ENCODE measurements at regions not wholly inside any gene's neighbourhood (a gene's known extent, or its start where the extent isn't known, plus 50 kb on each side); places are given as distances from the start of the nearest gene placed in this dataset.

- H3K4me3 ChIP-seq (replicated peaks in 1 of 3) = no peak overlapping the region
- H3K4me1 ChIP-seq = no peaks in the 10 kb centered on the region
- no peak overlapping the region for H3K27ac ChIP-seq
- DNase-seq = no peak
- intact Hi-C loops (cut with DNase I) = no loop called here
- TF ChIP-seq, protein P1, sequence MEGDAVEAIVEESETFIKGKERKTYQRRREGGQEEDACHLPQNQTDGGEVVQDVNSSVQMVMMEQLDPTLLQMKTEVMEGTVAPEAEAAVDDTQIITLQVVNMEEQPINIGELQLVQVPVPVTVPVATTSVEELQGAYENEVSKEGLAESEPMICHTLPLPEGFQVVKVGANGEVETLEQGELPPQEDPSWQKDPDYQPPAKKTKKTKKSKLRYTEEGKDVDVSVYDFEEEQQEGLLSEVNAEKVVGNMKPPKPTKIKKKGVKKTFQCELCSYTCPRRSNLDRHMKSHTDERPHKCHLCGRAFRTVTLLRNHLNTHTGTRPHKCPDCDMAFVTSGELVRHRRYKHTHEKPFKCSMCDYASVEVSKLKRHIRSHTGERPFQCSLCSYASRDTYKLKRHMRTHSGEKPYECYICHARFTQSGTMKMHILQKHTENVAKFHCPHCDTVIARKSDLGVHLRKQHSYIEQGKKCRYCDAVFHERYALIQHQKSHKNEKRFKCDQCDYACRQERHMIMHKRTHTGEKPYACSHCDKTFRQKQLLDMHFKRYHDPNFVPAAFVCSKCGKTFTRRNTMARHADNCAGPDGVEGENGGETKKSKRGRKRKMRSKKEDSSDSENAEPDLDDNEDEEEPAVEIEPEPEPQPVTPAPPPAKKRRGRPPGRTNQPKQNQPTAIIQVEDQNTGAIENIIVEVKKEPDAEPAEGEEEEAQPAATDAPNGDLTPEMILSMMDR (IDR thresholded peaks at IDR 0.05) = no peak
- no peak for TF ChIP-seq POLR2A (IDR thresholded peaks at IDR 0.05)
- no peaks in the 10 kb centered on the region for H3K27me3 ChIP-seq
- H3K9me3 ChIP-seq = no peaks in the 10 kb centered on the region
- 43 to 54% methylated on average over 3 of the region's 3 CpGs for WGBS, 2 donors
- H3K36me3 ChIP-seq = no peaks in the 10 kb centered on the region
These were observed 680.9 kb upstream of the TBX3 start for GRCh38 chr12:115364921-115365320.

- intact Hi-C loops (cut with DNase I) = no loop called here
- Histone ChIP-seq H3K4me3 (replicated peaks in 1 of 3) (no peak overlapping the region), H3K9me3 (no peaks in the 10 kb centered on the region), H3K27ac (no peak overlapping the region), H3K4me1 (no peaks in the 10 kb centered on the region), H3K27me3 (no peaks in the 10 kb centered on the region), H3K36me3 (no peaks in the 10 kb centered on the region)
- WGBS, 2 donors = 80 to 82% methylated on average over 4 of the region's 4 CpGs
- DNase-seq = no peak
- TF ChIP-seq POLR2A (IDR thresholded peaks at IDR 0.05) = no peak
- TF ChIP-seq, protein P1 (IDR thresholded peaks at IDR 0.05) = no peak
These were observed 678.5 kb upstream of the TBX3 start for GRCh38 chr12:115362339-115362976.

DNA sequence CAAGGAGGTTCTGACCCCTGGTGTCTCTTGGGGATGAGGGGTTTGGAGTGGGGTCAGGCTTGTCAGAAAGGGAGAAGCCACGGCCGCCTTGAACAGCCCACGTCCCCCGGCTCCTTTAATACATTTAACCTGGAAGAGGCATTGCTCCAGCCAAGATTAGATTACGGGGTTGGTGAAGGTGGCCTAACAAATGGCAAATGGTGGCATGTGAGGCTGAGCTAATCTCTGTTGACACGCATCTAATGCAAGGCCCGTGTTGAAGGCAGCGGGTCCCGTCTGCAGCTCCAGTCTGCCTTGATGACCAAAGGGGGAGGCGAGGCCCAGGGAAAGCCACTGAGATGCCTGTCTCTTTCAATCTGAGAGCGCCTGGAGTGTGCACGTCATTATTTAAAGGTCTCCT is 673.7 kb upstream of the TBX3 start:
- intact Hi-C loops (cut with DNase I) = no loop called here
- Histone ChIP-seq H3K27ac (no peak overlapping the region), H3K4me3 (replicated peaks in 1 of 3) (no peak overlapping the region), H3K4me1 (no peaks in the 10 kb centered on the region), H3K36me3 (no peaks in the 10 kb centered on the region), H3K27me3 (no peaks in the 10 kb centered on the region), H3K9me3 (no peaks in the 10 kb centered on the region)
- no peak for DNase-seq
- TF ChIP-seq, protein P1 (IDR thresholded peaks at IDR 0.05) = no peak
- TF ChIP-seq POLR2A (IDR thresholded peaks at IDR 0.05) = no peak
- 92 to 95% methylated on average over 12 of the region's 12 CpGs for WGBS, 2 donors

DNA sequence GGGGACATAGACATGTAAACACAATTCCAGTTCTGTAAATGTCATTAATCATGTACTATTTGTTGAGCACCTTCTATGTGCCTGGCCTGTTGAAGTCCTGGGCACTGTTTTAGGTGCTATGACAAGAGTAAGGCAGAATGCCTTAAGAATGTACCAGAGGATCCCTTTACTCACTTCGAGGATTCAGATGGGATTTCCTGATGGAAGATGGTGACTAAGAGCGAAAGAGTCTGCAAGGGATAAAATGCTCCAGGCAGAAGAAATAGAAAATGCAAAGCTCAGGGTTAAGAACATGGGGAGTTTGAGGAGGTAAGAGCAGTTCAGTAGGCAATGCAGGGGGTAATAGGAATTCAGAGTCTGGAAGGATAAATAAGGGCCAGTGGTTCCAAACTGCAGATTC is 671.3 kb upstream of the TBX3 start:
- Histone ChIP-seq H3K9me3 (no peaks in the 10 kb centered on the region), H3K4me1 (no peaks in the 10 kb centered on the region), H3K4me3 (replicated peaks in 1 of 3) (no peak overlapping the region), H3K27me3 (no peaks in the 10 kb centered on the region), H3K36me3 (no peaks in the 10 kb centered on the region), H3K27ac (no peak overlapping the region)
- intact Hi-C loops (cut with DNase I) = no loop called here
- TF ChIP-seq POLR2A (IDR thresholded peaks at IDR 0.05) = no peak
- TF ChIP-seq, protein P1 (IDR thresholded peaks at IDR 0.05) = no peak
- WGBS, 2 donors = 86 to 97% methylated on average over 2 of the region's 2 CpGs
- DNase-seq = no peak

GRCh38 chr12:115354007-115354890 is 670.3 kb upstream of the TBX3 start:
- peak; percentile 3 to 14 for DNase-seq
- TF ChIP-seq, protein P1 (IDR thresholded peaks at IDR 0.05) = no peak
- no peak for TF ChIP-seq POLR2A (IDR thresholded peaks at IDR 0.05)

More at GRCh38 chr12:115354007-115354890, 670.3 kb upstream of the TBX3 start:
- H3K27me3 ChIP-seq = no peaks in the 10 kb centered on the region
- no peak overlapping the region for H3K4me3 ChIP-seq (replicated peaks in 1 of 3)
- intact Hi-C loops (cut with DNase I) = no loop called here
- no peaks in the 10 kb centered on the region for H3K36me3 ChIP-seq
- 53 to 68% methylated on average over 6 of the region's 6 CpGs for WGBS, 2 donors
- no peaks in the 10 kb centered on the region for H3K4me1 ChIP-seq
- H3K9me3 ChIP-seq = no peaks in the 10 kb centered on the region
- peak overlapping the region in 2 of 3 donors; percentile 36 to 39 for H3K27ac ChIP-seq

All from thyroid gland (tissue), 4 donors.